GM21367 (cell line): ENCODE measurements at regions not wholly inside any gene's neighbourhood (a gene's known extent, or its start where the extent isn't known, plus 50 kb on each side); places are given as distances from the start of the nearest gene placed in this dataset.
"Not testable (repeated sequence)": the region's sequence is repeated elsewhere in the genome, so short reads cannot be mapped to it uniquely, and the experiment has no call there.

Source experiments
- ATAC-seq: cut with Tn5 transposase; IDR thresholded peaks from one replicate; pipeline ENCODE4 v1.9.1; 2021; ENCODE audit not compliant: unreplicated experiment

DNA sequence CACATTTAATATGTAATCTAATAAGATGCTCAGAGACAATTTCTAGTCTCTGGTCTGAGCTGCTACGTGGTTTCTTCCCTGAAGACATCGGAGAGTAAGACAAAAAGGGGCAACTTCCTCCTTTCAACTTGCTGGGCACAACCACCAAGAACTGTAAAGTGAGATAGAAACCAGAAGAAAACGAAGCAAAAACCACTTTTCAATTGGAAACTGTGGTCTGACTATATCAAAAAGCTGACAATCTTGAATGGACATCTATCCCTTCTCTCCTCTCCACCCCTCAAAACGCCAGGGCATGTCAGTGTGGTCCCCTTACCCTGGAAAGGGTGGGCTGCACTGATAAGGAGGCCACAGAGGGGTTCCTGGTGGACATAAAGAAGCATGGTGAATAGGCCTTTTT is 269.1 kb downstream of the CD83 start:
- ATAC-seq: no peak

GRCh38 chr6:14388371-14388770 is 270.8 kb downstream of the CD83 start:
- no peak for ATAC-seq

- not testable (repeated sequence) for ATAC-seq
These were observed 272.2 kb downstream of the CD83 start for GRCh38 chr6:14389776-14390175.

- no peak for ATAC-seq
These were observed 273.2 kb downstream of the CD83 start for GRCh38 chr6:14390805-14391204.

- no peak for ATAC-seq
These were observed 276.3 kb downstream of the CD83 start for GRCh38 chr6:14393910-14394309.

- ATAC-seq: no peak
These were observed 278.8 kb downstream of the CD83 start for GRCh38 chr6:14396392-14396791.

GRCh38 chr6:14396826-14397517 is 279.4 kb downstream of the CD83 start:
- no peak for ATAC-seq

- no peak for ATAC-seq
These were observed 279.9 kb downstream of the CD83 start for GRCh38 chr6:14397518-14397901.

DNA sequence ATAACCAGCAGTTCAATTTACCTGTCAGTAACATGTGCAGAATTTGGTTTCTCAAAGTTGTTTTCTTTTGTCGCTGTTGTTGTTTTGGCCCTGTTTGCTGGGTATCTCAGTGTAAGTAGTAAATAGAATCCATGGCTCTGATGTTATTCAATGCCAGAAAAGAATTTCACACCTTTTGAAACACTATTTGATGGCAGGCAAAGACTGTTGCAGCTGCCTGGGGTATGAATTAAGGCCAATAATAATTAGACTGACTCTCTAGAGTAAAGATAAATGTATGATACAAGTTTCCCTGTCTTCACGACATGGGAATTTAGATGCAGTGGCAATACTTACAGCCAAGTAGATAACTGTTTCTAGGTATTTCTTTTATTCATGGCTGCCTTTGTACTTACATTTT is 281.4 kb downstream of the CD83 start:
- no peak for ATAC-seq

DNA sequence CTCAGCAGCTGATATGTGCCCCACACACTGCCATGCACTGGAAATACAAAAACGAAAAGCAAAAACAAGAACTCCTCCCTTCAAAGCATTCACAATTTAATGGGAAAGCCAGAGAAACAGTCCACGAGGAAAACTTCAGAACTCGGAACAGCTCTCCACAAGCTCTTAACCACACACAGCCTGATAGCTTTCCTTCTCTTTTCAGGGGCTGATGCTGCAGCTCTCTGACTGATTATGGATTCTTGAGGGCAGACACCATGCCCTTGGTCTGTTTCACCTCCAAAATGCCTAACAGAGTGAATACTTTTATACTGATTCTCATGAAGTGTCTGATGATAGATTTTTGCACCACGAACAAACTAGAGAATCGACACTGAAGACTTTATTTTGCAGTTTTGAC is 282.1 kb downstream of the CD83 start:
- ATAC-seq: no peak

- no peak for ATAC-seq
These were observed 283.7 kb downstream of the CD83 start for GRCh38 chr6:14401246-14401645.

- ATAC-seq: no peak
These were observed 289.2 kb downstream of the CD83 start for GRCh38 chr6:14406614-14407331.

GRCh38 chr6:14408446-14408845 is 290.9 kb downstream of the CD83 start:
- no peak for ATAC-seq

DNA sequence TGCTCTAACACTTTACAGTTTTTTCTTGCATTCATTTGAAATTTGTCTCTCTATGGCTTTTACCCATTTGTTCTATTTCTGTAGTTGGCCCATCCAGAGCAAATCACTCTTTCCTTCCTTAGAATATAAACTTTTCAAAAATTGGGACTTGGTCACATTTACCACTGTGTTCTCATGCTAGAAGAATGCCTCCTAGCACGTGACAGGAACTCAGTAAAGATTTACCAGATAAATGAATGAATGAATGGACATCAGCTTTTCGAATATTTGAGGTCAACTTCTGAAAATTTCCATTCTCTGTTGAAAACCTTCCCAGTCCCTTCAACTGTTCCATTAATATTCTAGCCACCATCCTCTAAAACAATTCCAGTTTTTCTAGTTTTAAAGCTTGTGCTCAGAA is 294.5 kb downstream of the CD83 start:
- no peak for ATAC-seq

DNA sequence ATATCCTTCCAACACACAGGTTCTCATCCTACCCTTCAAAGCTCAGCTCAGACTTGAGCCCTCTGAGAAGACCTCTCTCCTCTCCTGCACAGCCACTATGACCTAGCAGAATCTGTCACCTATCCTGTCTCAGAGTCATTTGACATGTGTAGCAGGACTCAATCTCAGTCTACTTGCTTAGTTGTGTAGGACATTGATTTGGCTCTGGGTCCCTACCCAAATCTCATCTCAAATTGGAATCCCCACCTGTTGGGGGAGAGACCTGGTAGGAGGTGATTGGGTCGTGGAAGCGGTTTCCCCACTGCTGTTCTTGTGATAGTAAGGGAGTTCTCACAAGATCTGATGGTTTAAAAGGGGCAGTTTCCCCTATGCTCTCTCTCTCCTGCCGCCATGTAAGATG is 297.9 kb downstream of the CD83 start:
- ATAC-seq: no peak

GRCh38 chr6:14417377-14417776 is 299.8 kb downstream of the CD83 start:
- no peak for ATAC-seq

GRCh38 chr6:14419224-14419623 is 301.7 kb downstream of the CD83 start:
- not testable (repeated sequence) for ATAC-seq

DNA sequence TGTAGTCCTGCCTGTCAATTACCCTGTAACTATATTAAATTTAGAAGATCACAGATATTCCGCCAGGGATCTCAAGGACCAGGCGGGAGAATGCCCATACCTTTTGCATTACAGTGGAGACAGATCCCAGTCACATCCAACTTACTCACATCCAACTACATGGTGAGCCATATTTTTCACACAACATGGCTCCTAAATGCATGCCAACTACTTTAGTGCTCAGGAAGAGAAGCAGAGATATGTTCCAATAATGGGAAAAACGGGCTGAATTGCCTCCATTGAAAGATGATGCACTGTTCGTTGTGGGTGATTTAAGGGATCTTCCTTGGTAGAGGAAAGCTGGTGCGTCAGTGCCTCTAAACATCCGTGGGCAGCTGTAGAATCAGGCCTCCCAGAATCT is 304.5 kb downstream of the CD83 start:
- ATAC-seq: no peak

DNA sequence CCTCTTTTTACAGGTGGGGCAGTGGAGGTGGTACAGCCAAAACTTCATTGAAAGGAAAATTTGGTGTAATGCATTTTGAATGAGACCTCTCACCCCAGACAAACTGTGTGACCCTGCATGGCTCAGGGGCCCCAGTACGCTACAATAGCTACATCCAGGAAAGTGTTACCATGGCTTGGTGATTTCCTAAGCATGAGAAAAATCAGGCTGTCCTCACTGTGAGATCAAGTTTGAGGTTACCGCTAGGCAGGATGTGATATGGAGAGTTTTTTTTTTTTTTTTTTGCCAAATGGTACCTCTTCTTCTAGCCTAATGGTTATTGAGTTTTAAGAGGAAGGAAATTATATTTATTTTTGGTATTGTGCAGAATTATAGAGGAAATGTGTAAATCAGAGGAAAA is 305.3 kb downstream of the CD83 start:
- no peak for ATAC-seq

- no peak for ATAC-seq
These were observed 305.8 kb downstream of the CD83 start for GRCh38 chr6:14423330-14423729.

- no peak for ATAC-seq
These were observed 306.4 kb downstream of the CD83 start for GRCh38 chr6:14423955-14424354.

GRCh38 chr6:14425805-14426204 is 308.2 kb downstream of the CD83 start:
- no peak for ATAC-seq

DNA sequence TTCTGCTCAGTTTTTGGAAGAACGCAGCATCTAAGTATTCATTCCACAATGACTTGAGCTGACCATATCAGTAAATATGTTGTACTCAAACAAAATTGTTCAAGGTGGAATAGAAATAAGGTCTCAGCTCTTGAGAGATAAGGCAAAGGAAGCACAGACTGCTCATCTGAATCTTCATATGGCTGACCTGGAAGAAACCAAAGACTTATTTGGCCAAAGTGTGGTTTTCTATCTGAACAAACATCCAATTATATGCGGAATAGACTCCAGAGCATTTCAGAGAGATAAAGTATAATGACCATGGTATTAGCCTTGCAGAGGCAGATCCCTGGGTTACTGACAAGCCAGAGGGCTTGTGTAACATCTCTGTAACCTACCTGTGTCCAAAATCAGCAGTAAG is 308.7 kb downstream of the CD83 start:
- ATAC-seq: no peak
